ENCODE measurements at regions not wholly inside any gene's neighbourhood (a gene's known extent, or its start where the extent isn't known, plus 50 kb on each side); places are given as distances from the start of the nearest gene placed in this dataset.

- peak overlapping the region; percentile 35 for H3K4me3 ChIP-seq (ENCODE audit: low read depth, low read length)
- DNase-seq (ENCODE audit: low read depth) = peak; percentile 98
- no peak for TF ChIP-seq CTCF (IDR thresholded peaks at IDR 0.05; ENCODE audit: low read depth, low read length, missing control alignments)
Measured at GRCh38 chr9:124202447-124202971, 55.2 kb upstream of the NEK6 start.

GRCh38 chr9:124205686-124206352 is 51.9 kb upstream of the NEK6 start:
- H3K4me3 ChIP-seq (ENCODE audit: low read depth, low read length) = no peak overlapping the region
- no peak for TF ChIP-seq CTCF (IDR thresholded peaks at IDR 0.05; ENCODE audit: low read depth, low read length, missing control alignments)
- DNase-seq (ENCODE audit: low read depth) = no peak

GRCh38 chr9:124206391-124206790 is 51.4 kb upstream of the NEK6 start:
- no peak overlapping the region for H3K4me3 ChIP-seq (ENCODE audit: low read depth, low read length)

More at GRCh38 chr9:124206391-124206790, 51.4 kb upstream of the NEK6 start:
- no peak for TF ChIP-seq CTCF (IDR thresholded peaks at IDR 0.05; ENCODE audit: low read depth, low read length, missing control alignments)
- DNase-seq (ENCODE audit: low read depth) = no peak

Data from GM12864 (cell line).